ENCODE measurements at regions not wholly inside any gene's neighbourhood (a gene's known extent, or its start where the extent isn't known, plus 50 kb on each side); places are given as distances from the start of the nearest gene placed in this dataset.

GRCh38 chr2:16135196-16135912 is 195.0 kb downstream of the MYCN start:
- TF ChIP-seq MAX (IDR thresholded peaks at IDR 0.05; ENCODE audit: low read depth, low read length) (no peak), MYC (IDR thresholded peaks at IDR 0.05; ENCODE audit: low read depth, low read length) (no peak), POLR2A (IDR thresholded peaks at IDR 0.05; ENCODE audit: extremely low read depth, insufficient read length) (no peak), CTCF (IDR thresholded peaks at IDR 0.05; ENCODE audit: low read depth, low read length) (no peak)
- no peak for DNase-seq (ENCODE audit: low read depth)

GRCh38 chr2:16134436-16135165 is 194.3 kb downstream of the MYCN start:
- no peak for TF ChIP-seq CTCF (IDR thresholded peaks at IDR 0.05; ENCODE audit: low read depth, low read length)
- TF ChIP-seq MYC (IDR thresholded peaks at IDR 0.05; ENCODE audit: low read depth, low read length): no peak
- TF ChIP-seq MAX (IDR thresholded peaks at IDR 0.05; ENCODE audit: low read depth, low read length): no peak
- TF ChIP-seq POLR2A (IDR thresholded peaks at IDR 0.05; ENCODE audit: extremely low read depth, insufficient read length): no peak
- no peak for DNase-seq (ENCODE audit: low read depth)
- no peak overlapping the region for H3K4me3 ChIP-seq (ENCODE audit: low read depth, low read length)

More at GRCh38 chr2:16135196-16135912, 195.0 kb downstream of the MYCN start:
- H3K4me3 ChIP-seq (ENCODE audit: low read depth, low read length): no peak overlapping the region

GRCh38 chr2:16130906-16131400 is 190.6 kb downstream of the MYCN start:
- DNase-seq (ENCODE audit: low read depth): no peak
- H3K4me3 ChIP-seq (ENCODE audit: low read depth, low read length): no peak overlapping the region
- TF ChIP-seq POLR2A (IDR thresholded peaks at IDR 0.05; ENCODE audit: extremely low read depth, insufficient read length) (no peak), CTCF (IDR thresholded peaks at IDR 0.05; ENCODE audit: low read depth, low read length) (no peak), MAX (IDR thresholded peaks at IDR 0.05; ENCODE audit: low read depth, low read length) (no peak), MYC (IDR thresholded peaks at IDR 0.05; ENCODE audit: low read depth, low read length) (no peak)

GRCh38 chr2:16130541-16130880 is 190.2 kb downstream of the MYCN start:
- TF ChIP-seq POLR2A (IDR thresholded peaks at IDR 0.05; ENCODE audit: extremely low read depth, insufficient read length): no peak
- no peak for TF ChIP-seq CTCF (IDR thresholded peaks at IDR 0.05; ENCODE audit: low read depth, low read length)
- no peak overlapping the region for H3K4me3 ChIP-seq (ENCODE audit: low read depth, low read length)
- DNase-seq (ENCODE audit: low read depth): no peak

- DNase-seq (ENCODE audit: low read depth): no peak
- no peak for TF ChIP-seq MAX (IDR thresholded peaks at IDR 0.05; ENCODE audit: low read depth, low read length)
- TF ChIP-seq POLR2A (IDR thresholded peaks at IDR 0.05; ENCODE audit: extremely low read depth, insufficient read length): no peak
- TF ChIP-seq CTCF (IDR thresholded peaks at IDR 0.05; ENCODE audit: low read depth, low read length): no peak
- no peak for TF ChIP-seq MYC (IDR thresholded peaks at IDR 0.05; ENCODE audit: low read depth, low read length)
- no peak overlapping the region for H3K4me3 ChIP-seq (ENCODE audit: low read depth, low read length)
These were observed 189.6 kb downstream of the MYCN start for GRCh38 chr2:16129716-16130540.

Measured in NB4 (cell line).